ENCODE measurements at regions not wholly inside any gene's neighbourhood (a gene's known extent, or its start where the extent isn't known, plus 50 kb on each side); places are given as distances from the start of the nearest gene placed in this dataset.

- no peak overlapping the region for H3K4me3 ChIP-seq (ENCODE audit: low read depth, low read length)
- DNase-seq (ENCODE audit: low read depth) = no peak
- TF ChIP-seq, protein P1, sequence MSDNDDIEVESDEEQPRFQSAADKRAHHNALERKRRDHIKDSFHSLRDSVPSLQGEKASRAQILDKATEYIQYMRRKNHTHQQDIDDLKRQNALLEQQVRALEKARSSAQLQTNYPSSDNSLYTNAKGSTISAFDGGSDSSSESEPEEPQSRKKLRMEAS (IDR thresholded peaks at IDR 0.05; ENCODE audit: low read depth, low read length) = no peak
- TF ChIP-seq CTCF (IDR thresholded peaks at IDR 0.05; ENCODE audit: low read depth, low read length) = no peak
- TF ChIP-seq POLR2A (IDR thresholded peaks at IDR 0.05; ENCODE audit: extremely low read depth, insufficient read length) = no peak
- TF ChIP-seq MYC (IDR thresholded peaks at IDR 0.05; ENCODE audit: low read depth, low read length) = no peak
Measured at GRCh38 chr2:217393585-217394032, 533.7 kb upstream of the TNP1 start.

- no peak for DNase-seq (ENCODE audit: low read depth)
- TF ChIP-seq, protein P1 (IDR thresholded peaks at IDR 0.05; ENCODE audit: low read depth, low read length) = no peak
- no peak for TF ChIP-seq CTCF (IDR thresholded peaks at IDR 0.05; ENCODE audit: low read depth, low read length)
- TF ChIP-seq MYC (IDR thresholded peaks at IDR 0.05; ENCODE audit: low read depth, low read length) = no peak
- TF ChIP-seq POLR2A (IDR thresholded peaks at IDR 0.05; ENCODE audit: extremely low read depth, insufficient read length) = no peak
- H3K4me3 ChIP-seq (ENCODE audit: low read depth, low read length) = no peak overlapping the region
Measured at GRCh38 chr2:217392930-217393584, 533.2 kb upstream of the TNP1 start.

GRCh38 chr2:217387776-217388387 lies 528.0 kb upstream of the TNP1 start:
- no peak for TF ChIP-seq MYC (IDR thresholded peaks at IDR 0.05; ENCODE audit: low read depth, low read length)
- no peak for TF ChIP-seq POLR2A (IDR thresholded peaks at IDR 0.05; ENCODE audit: extremely low read depth, insufficient read length)
- TF ChIP-seq, protein P1 (IDR thresholded peaks at IDR 0.05; ENCODE audit: low read depth, low read length) = no peak
- no peak for TF ChIP-seq CTCF (IDR thresholded peaks at IDR 0.05; ENCODE audit: low read depth, low read length)
- DNase-seq (ENCODE audit: low read depth) = peak; percentile 11
- H3K4me3 ChIP-seq (ENCODE audit: low read depth, low read length) = no peak overlapping the region

- H3K4me3 ChIP-seq (ENCODE audit: low read depth, low read length) = no peak overlapping the region
- DNase-seq (ENCODE audit: low read depth) = no peak
- TF ChIP-seq CTCF (IDR thresholded peaks at IDR 0.05; ENCODE audit: low read depth, low read length) (no peak), POLR2A (IDR thresholded peaks at IDR 0.05; ENCODE audit: extremely low read depth, insufficient read length) (no peak), MYC (IDR thresholded peaks at IDR 0.05; ENCODE audit: low read depth, low read length) (no peak)
- TF ChIP-seq, protein P1 (IDR thresholded peaks at IDR 0.05; ENCODE audit: low read depth, low read length) = no peak
Measured at GRCh38 chr2:217386041-217386440, 526.2 kb upstream of the TNP1 start.

GRCh38 chr2:217383620-217384019 lies 523.8 kb upstream of the TNP1 start:
- DNase-seq (ENCODE audit: low read depth) = no peak
- no peak for TF ChIP-seq CTCF (IDR thresholded peaks at IDR 0.05; ENCODE audit: low read depth, low read length)
- no peak for TF ChIP-seq MYC (IDR thresholded peaks at IDR 0.05; ENCODE audit: low read depth, low read length)
- no peak for TF ChIP-seq POLR2A (IDR thresholded peaks at IDR 0.05; ENCODE audit: extremely low read depth, insufficient read length)
- TF ChIP-seq, protein P1 (IDR thresholded peaks at IDR 0.05; ENCODE audit: low read depth, low read length) = no peak
- H3K4me3 ChIP-seq (ENCODE audit: low read depth, low read length) = no peak overlapping the region

Measured in NB4 (cell line).